ENCODE measurements at regions not wholly inside any gene's neighbourhood (a gene's known extent, or its start where the extent isn't known, plus 50 kb on each side); places are given as distances from the start of the nearest gene placed in this dataset.

- TF ChIP-seq HINFP (tag; conservative IDR thresholded peaks at IDR 0.05; ENCODE audit: low read depth) (no peak), CXXC5 (CRISPR knock-in tag; IDR thresholded peaks at IDR 0.05) (peak; percentile 59), PRMT5 (CRISPR knock-in tag; IDR thresholded peaks at IDR 0.05) (no peak), TOE1 (IDR thresholded peaks at IDR 0.05; ENCODE audit: borderline replicate concordance) (peak; percentile 93), TOE1 (CRISPR knock-in tag; IDR thresholded peaks at IDR 0.05; ENCODE audit: borderline replicate concordance, low read depth) (no peak), POLR3G (IDR thresholded peaks at IDR 0.05; ENCODE audit: extremely low read depth, insufficient read length, insufficient replicate concordance) (no peak), CHD2 (IDR thresholded peaks at IDR 0.05; ENCODE audit: low read depth, low read length) (no peak), XRCC4 (IDR thresholded peaks at IDR 0.05; ENCODE audit: extremely low read depth, insufficient read depth, insufficient read length) (no peak), HEY1 (CRISPR knock-in tag; IDR thresholded peaks at IDR 0.05; ENCODE audit: borderline replicate concordance) (no peak), SMAD2 (IDR thresholded peaks at IDR 0.05; ENCODE audit: low read depth, low read length) (no peak), PCBP1 (IDR thresholded peaks at IDR 0.05; ENCODE audit: low read depth, low read length, poor library complexity, severe bottlenecking) (no peak), MEF2A (IDR thresholded peaks at IDR 0.05; ENCODE audit: control insufficient read depth, low read depth, low read length) (no peak), ZNF445 (CRISPR knock-in tag; IDR thresholded peaks at IDR 0.05; ENCODE audit: low read depth) (no peak)
- TF ChIP-seq, protein P1, sequence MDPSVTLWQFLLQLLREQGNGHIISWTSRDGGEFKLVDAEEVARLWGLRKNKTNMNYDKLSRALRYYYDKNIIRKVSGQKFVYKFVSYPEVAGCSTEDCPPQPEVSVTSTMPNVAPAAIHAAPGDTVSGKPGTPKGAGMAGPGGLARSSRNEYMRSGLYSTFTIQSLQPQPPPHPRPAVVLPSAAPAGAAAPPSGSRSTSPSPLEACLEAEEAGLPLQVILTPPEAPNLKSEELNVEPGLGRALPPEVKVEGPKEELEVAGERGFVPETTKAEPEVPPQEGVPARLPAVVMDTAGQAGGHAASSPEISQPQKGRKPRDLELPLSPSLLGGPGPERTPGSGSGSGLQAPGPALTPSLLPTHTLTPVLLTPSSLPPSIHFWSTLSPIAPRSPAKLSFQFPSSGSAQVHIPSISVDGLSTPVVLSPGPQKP (CRISPR knock-in tag; IDR thresholded peaks at IDR 0.05): no peak
- TF ChIP-seq, protein P2, sequence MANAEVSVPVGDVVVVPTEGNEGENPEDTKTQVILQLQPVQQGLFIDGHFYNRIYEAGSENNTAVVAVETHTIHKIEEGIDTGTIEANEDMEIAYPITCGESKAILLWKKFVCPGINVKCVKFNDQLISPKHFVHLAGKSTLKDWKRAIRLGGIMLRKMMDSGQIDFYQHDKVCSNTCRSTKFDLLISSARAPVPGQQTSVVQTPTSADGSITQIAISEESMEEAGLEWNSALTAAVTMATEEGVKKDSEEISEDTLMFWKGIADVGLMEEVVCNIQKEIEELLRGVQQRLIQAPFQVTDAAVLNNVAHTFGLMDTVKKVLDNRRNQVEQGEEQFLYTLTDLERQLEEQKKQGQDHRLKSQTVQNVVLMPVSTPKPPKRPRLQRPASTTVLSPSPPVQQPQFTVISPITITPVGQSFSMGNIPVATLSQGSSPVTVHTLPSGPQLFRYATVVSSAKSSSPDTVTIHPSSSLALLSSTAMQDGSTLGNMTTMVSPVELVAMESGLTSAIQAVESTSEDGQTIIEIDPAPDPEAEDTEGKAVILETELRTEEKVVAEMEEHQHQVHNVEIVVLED (CRISPR knock-in tag; IDR thresholded peaks at IDR 0.05): 0 out of 2 replicates have a peak, but pooled peaks have one; percentile 24
- TF ChIP-seq, protein P3, sequence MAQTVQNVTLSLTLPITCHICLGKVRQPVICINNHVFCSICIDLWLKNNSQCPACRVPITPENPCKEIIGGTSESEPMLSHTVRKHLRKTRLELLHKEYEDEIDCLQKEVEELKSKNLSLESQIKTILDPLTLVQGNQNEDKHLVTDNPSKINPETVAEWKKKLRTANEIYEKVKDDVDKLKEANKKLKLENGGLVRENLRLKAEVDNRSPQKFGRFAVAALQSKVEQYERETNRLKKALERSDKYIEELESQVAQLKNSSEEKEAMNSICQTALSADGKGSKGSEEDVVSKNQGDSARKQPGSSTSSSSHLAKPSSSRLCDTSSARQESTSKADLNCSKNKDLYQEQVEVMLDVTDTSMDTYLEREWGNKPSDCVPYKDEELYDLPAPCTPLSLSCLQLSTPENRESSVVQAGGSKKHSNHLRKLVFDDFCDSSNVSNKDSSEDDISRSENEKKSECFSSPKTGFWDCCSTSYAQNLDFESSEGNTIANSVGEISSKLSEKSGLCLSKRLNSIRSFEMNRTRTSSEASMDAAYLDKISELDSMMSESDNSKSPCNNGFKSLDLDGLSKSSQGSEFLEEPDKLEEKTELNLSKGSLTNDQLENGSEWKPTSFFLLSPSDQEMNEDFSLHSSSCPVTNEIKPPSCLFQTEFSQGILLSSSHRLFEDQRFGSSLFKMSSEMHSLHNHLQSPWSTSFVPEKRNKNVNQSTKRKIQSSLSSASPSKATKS (CRISPR knock-in tag; IDR thresholded peaks at IDR 0.05): no peak
- TF ChIP-seq, protein P4, sequence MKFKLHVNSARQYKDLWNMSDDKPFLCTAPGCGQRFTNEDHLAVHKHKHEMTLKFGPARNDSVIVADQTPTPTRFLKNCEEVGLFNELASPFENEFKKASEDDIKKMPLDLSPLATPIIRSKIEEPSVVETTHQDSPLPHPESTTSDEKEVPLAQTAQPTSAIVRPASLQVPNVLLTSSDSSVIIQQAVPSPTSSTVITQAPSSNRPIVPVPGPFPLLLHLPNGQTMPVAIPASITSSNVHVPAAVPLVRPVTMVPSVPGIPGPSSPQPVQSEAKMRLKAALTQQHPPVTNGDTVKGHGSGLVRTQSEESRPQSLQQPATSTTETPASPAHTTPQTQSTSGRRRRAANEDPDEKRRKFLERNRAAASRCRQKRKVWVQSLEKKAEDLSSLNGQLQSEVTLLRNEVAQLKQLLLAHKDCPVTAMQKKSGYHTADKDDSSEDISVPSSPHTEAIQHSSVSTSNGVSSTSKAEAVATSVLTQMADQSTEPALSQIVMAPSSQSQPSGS (CRISPR knock-in tag; IDR thresholded peaks at IDR 0.05): no peak
Observed at GRCh38 chr4:128468123-128468989, 180.7 kb upstream of the PGRMC2 start (continued).
